ENCODE measurements at regions not wholly inside any gene's neighbourhood (a gene's known extent, or its start where the extent isn't known, plus 50 kb on each side); places are given as distances from the start of the nearest gene placed in this dataset.

GRCh38 chr1:19591482-19592091, 52.5 kb upstream of the NBL1 start:
- no peak for TF ChIP-seq POLR2A (IDR thresholded peaks at IDR 0.05)
- TF ChIP-seq, protein P1, sequence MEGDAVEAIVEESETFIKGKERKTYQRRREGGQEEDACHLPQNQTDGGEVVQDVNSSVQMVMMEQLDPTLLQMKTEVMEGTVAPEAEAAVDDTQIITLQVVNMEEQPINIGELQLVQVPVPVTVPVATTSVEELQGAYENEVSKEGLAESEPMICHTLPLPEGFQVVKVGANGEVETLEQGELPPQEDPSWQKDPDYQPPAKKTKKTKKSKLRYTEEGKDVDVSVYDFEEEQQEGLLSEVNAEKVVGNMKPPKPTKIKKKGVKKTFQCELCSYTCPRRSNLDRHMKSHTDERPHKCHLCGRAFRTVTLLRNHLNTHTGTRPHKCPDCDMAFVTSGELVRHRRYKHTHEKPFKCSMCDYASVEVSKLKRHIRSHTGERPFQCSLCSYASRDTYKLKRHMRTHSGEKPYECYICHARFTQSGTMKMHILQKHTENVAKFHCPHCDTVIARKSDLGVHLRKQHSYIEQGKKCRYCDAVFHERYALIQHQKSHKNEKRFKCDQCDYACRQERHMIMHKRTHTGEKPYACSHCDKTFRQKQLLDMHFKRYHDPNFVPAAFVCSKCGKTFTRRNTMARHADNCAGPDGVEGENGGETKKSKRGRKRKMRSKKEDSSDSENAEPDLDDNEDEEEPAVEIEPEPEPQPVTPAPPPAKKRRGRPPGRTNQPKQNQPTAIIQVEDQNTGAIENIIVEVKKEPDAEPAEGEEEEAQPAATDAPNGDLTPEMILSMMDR (IDR thresholded peaks at IDR 0.05) = no peak
- no peak for TF ChIP-seq EP300 (IDR thresholded peaks at IDR 0.05)
- DNase-seq = no peak
- H3K27ac ChIP-seq = no peak overlapping the region
- no peaks in the 10 kb centered on the region for H3K9me3 ChIP-seq
- no peak overlapping the region for H3K4me3 ChIP-seq
- no peaks in the 10 kb centered on the region for H3K36me3 ChIP-seq
- 57 to 64% (median 61%) methylated on average over 5 of the region's 5 CpGs for WGBS, 3 donors
- H3K27me3 ChIP-seq = no peaks in the 10 kb centered on the region
- H3K4me1 ChIP-seq (ENCODE audit: insufficient read depth) = no peaks in the 10 kb centered on the region
- intact Hi-C loops (cut with DNase I) = no loop called here

- Histone ChIP-seq H3K4me1 (ENCODE audit: insufficient read depth) (no peaks in the 10 kb centered on the region), H3K27ac (no peak overlapping the region), H3K36me3 (no peaks in the 10 kb centered on the region), H3K27me3 (no peaks in the 10 kb centered on the region), H3K9me3 (no peaks in the 10 kb centered on the region), H3K4me3 (no peak overlapping the region)
- 84 to 93% (median 92%) methylated on average over 1 of the region's 1 CpG for WGBS, 3 donors
- TF ChIP-seq, protein P1 (IDR thresholded peaks at IDR 0.05) = no peak
- TF ChIP-seq POLR2A (IDR thresholded peaks at IDR 0.05) (no peak), EP300 (IDR thresholded peaks at IDR 0.05) (no peak)
- intact Hi-C loops (cut with DNase I) = no loop called here
- DNase-seq = no peak
Measured at GRCh38 chr1:19585507-19585906, 58.6 kb upstream of the NBL1 start.

GRCh38 chr1:19582318-19582717, 61.8 kb upstream of the NBL1 start:
- DNase-seq = peak in 1 of 5 donors; percentile 31
- H3K4me3 ChIP-seq = no peak overlapping the region
- TF ChIP-seq EP300 (IDR thresholded peaks at IDR 0.05) (no peak), POLR2A (IDR thresholded peaks at IDR 0.05) (no peak)
- TF ChIP-seq, protein P1 (IDR thresholded peaks at IDR 0.05) = no peak
- no peaks in the 10 kb centered on the region for H3K36me3 ChIP-seq
- H3K4me1 ChIP-seq (ENCODE audit: insufficient read depth) = no peaks in the 10 kb centered on the region
- H3K27ac ChIP-seq = no peak overlapping the region
- intact Hi-C loops (cut with DNase I) = no loop called here
- 52 to 62% (median 54%) methylated on average over 4 of the region's 4 CpGs for WGBS, 3 donors
- H3K27me3 ChIP-seq = no peaks in the 10 kb centered on the region
- no peaks in the 10 kb centered on the region for H3K9me3 ChIP-seq

DNA sequence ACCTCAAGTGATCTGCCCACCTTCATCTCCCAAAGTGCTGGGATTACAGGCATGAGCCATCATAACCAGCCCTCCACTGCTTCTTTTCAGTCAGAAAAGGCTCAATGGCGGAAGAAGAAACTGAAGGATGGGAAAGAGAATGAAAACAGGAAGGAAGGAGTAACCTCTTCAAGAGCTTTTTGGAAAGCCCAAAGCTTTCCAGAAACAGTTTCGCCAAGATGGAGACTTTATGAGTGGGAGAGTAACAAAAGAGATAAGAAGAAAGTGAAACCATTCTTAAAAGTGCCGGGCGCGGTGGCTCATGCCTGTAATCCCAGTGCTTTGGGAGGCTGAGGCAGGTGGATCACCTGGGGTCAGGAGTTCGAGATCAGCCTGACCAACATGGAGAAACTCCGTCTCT, 62.7 kb upstream of the NBL1 start:
- H3K36me3 ChIP-seq = no peaks in the 10 kb centered on the region
- intact Hi-C loops (cut with DNase I) = no loop called here
- WGBS, 3 donors = 68 to 80% (median 77%) methylated on average over 7 of the region's 7 CpGs
- TF ChIP-seq, protein P1 (IDR thresholded peaks at IDR 0.05) = no peak
- TF ChIP-seq POLR2A (IDR thresholded peaks at IDR 0.05) (no peak), EP300 (IDR thresholded peaks at IDR 0.05) (no peak)
- no peak overlapping the region for H3K27ac ChIP-seq
- H3K4me3 ChIP-seq = no peak overlapping the region
- no peaks in the 10 kb centered on the region for H3K4me1 ChIP-seq (ENCODE audit: insufficient read depth)
- H3K9me3 ChIP-seq = no peaks in the 10 kb centered on the region
- no peaks in the 10 kb centered on the region for H3K27me3 ChIP-seq
- no peak for DNase-seq
